OCI-LY7 (cell line): ENCODE measurements at regions not wholly inside any gene's neighbourhood (a gene's known extent, or its start where the extent isn't known, plus 50 kb on each side); places are given as distances from the start of the nearest gene placed in this dataset.
"Not testable (repeated sequence)": the region's sequence is repeated elsewhere in the genome, so short reads cannot be mapped to it uniquely, and the experiment has no call there.

ENCODE experiments used
- BruUV-seq: library from RNA; stranded (reverse); fragments of 400-500 nt; replicated peaks from 2 replicates; lab custom pipeline; 2021; lab: Mats Ljungman, UMichigan
- CTCF ChIA-PET: fragments of 300-600 bp; sonication (Branson Sonifier 250); formaldehyde crosslinking; loops from one replicate; lab custom pipeline; 2022; ENCODE audit warnings: antibody characterized with exemption; ENCODE audit not compliant: unreplicated experiment; lab: Charles Lee
- POLR2A ChIA-PET: fragments of 300-600 bp; sonication (Branson Sonifier 250); formaldehyde crosslinking; loops from one replicate; lab custom pipeline; 2022; ENCODE audit warnings: antibody characterized with exemption; lab: Charles Lee
- DNase-seq: peaks from one replicate; pipeline ENCODE4 v3.0.0-alpha.2; 2015; ENCODE audit warnings: low spot score
- H2AFZ ChIP-seq: fragments of 200-600 bp; sonication (generic), shearing (Covaris generic); 2 replicates; pipeline ENCODE4 v1.6.1; 2014; ENCODE audit warnings: mild to moderate bottlenecking, antibody characterized with exemption, low read length, moderate library complexity
- H3K27ac ChIP-seq: fragments of 200-600 bp; sonication (generic); 2 replicates; pipeline ENCODE4 v1.5.1; 2014; ENCODE audit warnings: mixed run types, low read depth, mild to moderate bottlenecking, moderate library complexity, low read length, inconsistent platforms; ENCODE audit not compliant: poor library complexity, severe bottlenecking
- H3K36me3 ChIP-seq: fragments of 200-600 bp; sonication (generic); 2 replicates; pipeline ENCODE4 v1.6.1; 2014; ENCODE audit warnings: mild to moderate bottlenecking, antibody characterized with exemption, low read length, moderate library complexity, mixed read lengths; ENCODE audit not compliant: insufficient read depth
- H3K4me1 ChIP-seq: fragments of 200-600 bp; sonication (generic); 2 replicates; pipeline ENCODE4 v1.5.1; 2014; ENCODE audit warnings: mild to moderate bottlenecking, low read length; ENCODE audit not compliant: insufficient read depth, poor library complexity, severe bottlenecking
- H3K4me2 ChIP-seq: fragments of 200-600 bp; sonication (generic); 2 replicates; pipeline ENCODE4 v1.6.1; 2014; ENCODE audit warnings: mild to moderate bottlenecking, low read length
- H3K4me3 ChIP-seq: fragments of 200-600 bp; sonication (generic); 2 replicates; pipeline ENCODE4 v1.5.1; 2014; ENCODE audit warnings: mild to moderate bottlenecking, low read depth, low read length; ENCODE audit not compliant: poor library complexity, severe bottlenecking
- H3K79me2 ChIP-seq: fragments of 200-600 bp; sonication (generic); 2 replicates; pipeline ENCODE4 v1.6.1; 2016; ENCODE audit warnings: low read depth, mild to moderate bottlenecking, low read length, moderate library complexity, mixed read lengths; ENCODE audit not compliant: insufficient read depth
- H3K9me2 ChIP-seq: fragments of 200-600 bp; sonication (generic); 2 replicates; pipeline ENCODE4 v1.6.1; 2016; ENCODE audit warnings: mild to moderate bottlenecking, low read length, mixed read lengths; ENCODE audit not compliant: insufficient read depth
- H3K9me3 ChIP-seq: fragments of 200-600 bp; sonication (generic); 2 replicates; pipeline ENCODE4 v1.6.1; 2014; ENCODE audit warnings: mild to moderate bottlenecking, mixed run types, low read length, mixed read lengths
- H4K20me1 ChIP-seq: fragments of 200-600 bp; sonication (generic); 2 replicates; pipeline ENCODE4 v1.6.1; 2014; ENCODE audit warnings: mild to moderate bottlenecking, antibody characterized with exemption, low read length, moderate library complexity, mixed read lengths; ENCODE audit not compliant: insufficient read depth
- CTCF ChIP-seq: fragments of 200-600 bp; sonication (generic); conservative IDR thresholded peaks from 2 replicates; pipeline ENCODE4 v1.5.1; 2014; ENCODE audit warnings: mild to moderate bottlenecking, antibody characterized with exemption, low read length, moderate library complexity, mixed read lengths
- EZH2phosphoT487 ChIP-seq: fragments of 200-600 bp; sonication (generic); IDR thresholded peaks from 2 replicates; pipeline ENCODE4 v1.6.1; 2018; ENCODE audit warnings: low read depth, borderline replicate concordance, mild to moderate bottlenecking, mixed run types, antibody characterized with exemption, low read length, moderate library complexity, mixed read lengths
- intact Hi-C: fragments of 100-400 bp; cut with micrococcal nuclease; formaldehyde crosslinking; loops from one replicate; pipeline ENCODE4 v1.10.0; 2022; ENCODE audit not compliant: unreplicated experiment

- Histone ChIP-seq H3K79me2 (no peaks in the 10 kb centered on the region), H3K9me3 (no peaks in the 10 kb centered on the region), H2AFZ (no peak overlapping the region), H3K9me2 (no peaks in the 10 kb centered on the region), H4K20me1 (no peaks in the 10 kb centered on the region), H3K27ac (no peak overlapping the region), H3K36me3 (no peaks in the 10 kb centered on the region), H3K4me2 (no peak overlapping the region), H3K4me3 (no peak overlapping the region), H3K4me1 (no peaks in the 10 kb centered on the region)
- intact Hi-C loops, result no loop called here
- BruUV-seq, result no TSS peak
- ChIA-PET POLR2A (interaction anchor here (1.0 kb wide), 1 partner anchor 11 kb away, joined by 3 read pairs; no protein-coding TSS in a partner anchor), CTCF (no interaction called here)
- no peak for DNase-seq
- TF ChIP-seq CTCF (no peak), EZH2phosphoT487 (no peak)
These were observed 322.8 kb upstream of the GJE1 start for GRCh38 chr6:141809901-141810300.

- ChIA-PET CTCF (no interaction called here), POLR2A (interaction anchor here (0.6 kb wide), 1 partner anchor 134 kb away, joined by 3 read pairs; no protein-coding TSS in a partner anchor)
- BruUV-seq, result no TSS peak
- intact Hi-C loops, result no loop called here
- Histone ChIP-seq H4K20me1 (no peaks in the 10 kb centered on the region), H3K36me3 (no peaks in the 10 kb centered on the region), H3K4me3 (no peak overlapping the region), H2AFZ (no peak overlapping the region), H3K4me2 (no peak overlapping the region), H3K79me2 (no peaks in the 10 kb centered on the region), H3K27ac (no peak overlapping the region), H3K4me1 (no peaks in the 10 kb centered on the region), H3K9me2 (no peaks in the 10 kb centered on the region), H3K9me3 (no peaks in the 10 kb centered on the region)
- no peak for DNase-seq
- TF ChIP-seq CTCF, result no peak
These were observed 324.1 kb upstream of the GJE1 start for GRCh38 chr6:141808662-141809061.

GRCh38 chr6:141800973-141801372 is 331.8 kb upstream of the GJE1 start:
- H3K27ac ChIP-seq, POLR2A ChIA-PET, DNase-seq: not testable (repeated sequence)

More at GRCh38 chr6:141800973-141801372, 331.8 kb upstream of the GJE1 start:
- H3K9me3 ChIP-seq, H3K79me2 ChIP-seq, H2AFZ ChIP-seq, CTCF ChIA-PET, intact Hi-C loops, H3K36me3 ChIP-seq, H3K9me2 ChIP-seq, BruUV-seq, H3K4me1 ChIP-seq, H3K4me3 ChIP-seq, H4K20me1 ChIP-seq, H3K4me2 ChIP-seq: not testable (repeated sequence)
